Dermis microvascular lymphatic vessel endothelial cell (primary cell): ENCODE measurements at regions not wholly inside any gene's neighbourhood (a gene's known extent, or its start where the extent isn't known, plus 50 kb on each side); places are given as distances from the start of the nearest gene placed in this dataset.
"Not testable (repeated sequence)": the region's sequence is repeated elsewhere in the genome, so short reads cannot be mapped to it uniquely, and the experiment has no call there.

Source experiments
- DNase-seq, 2 donors: peaks; one replicate each; pipeline versions ENCODE4 v3.0.0 to v3.0.0-alpha.2; 2010; ENCODE audit warnings: low read depth in 2 of 2

GRCh38 chr10:2201534-2202099 lies 464.3 kb upstream of the ADARB2 start:
- no peak for DNase-seq

GRCh38 chr10:2197663-2198062 lies 460.3 kb upstream of the ADARB2 start:
- no peak for DNase-seq

- no peak for DNase-seq
Measured at GRCh38 chr10:2196272-2196671, 458.9 kb upstream of the ADARB2 start.

DNA sequence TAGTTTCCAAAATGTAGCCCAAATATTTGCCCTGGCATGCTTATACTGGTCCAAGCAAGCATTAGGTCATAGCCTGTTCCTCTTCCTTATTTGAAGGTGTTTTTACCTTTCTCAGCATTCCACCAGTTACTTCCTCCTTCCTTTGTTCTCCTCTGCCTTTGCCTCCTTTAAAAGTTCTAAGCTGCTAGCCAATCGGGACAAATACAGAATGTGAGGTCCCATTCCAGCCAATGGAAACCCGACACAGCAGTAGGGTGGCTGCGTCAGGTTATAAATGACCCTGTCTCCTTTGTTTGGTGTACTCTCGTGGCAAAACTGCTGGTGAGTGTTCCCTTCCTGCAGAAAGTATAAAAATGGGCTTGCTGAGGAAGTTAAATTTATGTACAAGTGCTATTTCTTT lies 452.0 kb upstream of the ADARB2 start:
- DNase-seq = not testable (repeated sequence)

GRCh38 chr10:2188371-2188770 lies 451.0 kb upstream of the ADARB2 start:
- DNase-seq = no peak

- no peak for DNase-seq
Measured at GRCh38 chr10:2173327-2173726, 436.0 kb upstream of the ADARB2 start.

DNA sequence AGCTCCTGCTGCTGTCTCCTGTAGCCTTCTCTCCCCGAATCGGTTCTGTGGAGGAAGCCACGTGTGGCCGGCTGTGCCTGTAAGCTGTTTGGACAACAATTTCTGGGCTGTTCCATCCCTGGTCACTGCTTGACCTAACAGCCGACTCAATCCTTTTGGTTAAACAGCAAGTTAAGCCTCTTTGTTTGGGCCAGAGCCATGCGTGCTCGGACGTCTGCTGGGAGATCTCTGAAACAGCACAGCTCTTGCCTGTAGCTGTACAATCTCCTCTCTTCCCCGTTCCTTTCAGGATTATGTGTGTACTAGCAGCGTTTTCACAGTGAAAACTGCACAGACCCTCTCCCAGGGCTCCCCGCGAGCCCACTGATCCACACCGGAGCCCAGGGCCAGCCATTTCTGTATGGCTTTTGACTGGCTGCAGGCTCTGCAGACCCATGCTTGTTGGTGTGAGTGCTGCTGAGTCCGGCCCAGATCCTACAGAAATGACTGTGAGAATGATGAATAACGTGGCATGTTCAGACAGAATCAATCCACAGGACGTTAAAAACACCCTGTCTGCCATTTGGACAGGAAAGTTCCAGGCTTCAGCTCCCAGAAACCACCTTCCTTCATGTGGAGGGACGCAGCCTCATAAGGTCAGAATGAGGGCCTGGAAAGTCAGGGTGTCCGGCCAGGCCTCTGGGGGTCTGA lies 428.6 kb upstream of the ADARB2 start:
- no peak for DNase-seq

DNA sequence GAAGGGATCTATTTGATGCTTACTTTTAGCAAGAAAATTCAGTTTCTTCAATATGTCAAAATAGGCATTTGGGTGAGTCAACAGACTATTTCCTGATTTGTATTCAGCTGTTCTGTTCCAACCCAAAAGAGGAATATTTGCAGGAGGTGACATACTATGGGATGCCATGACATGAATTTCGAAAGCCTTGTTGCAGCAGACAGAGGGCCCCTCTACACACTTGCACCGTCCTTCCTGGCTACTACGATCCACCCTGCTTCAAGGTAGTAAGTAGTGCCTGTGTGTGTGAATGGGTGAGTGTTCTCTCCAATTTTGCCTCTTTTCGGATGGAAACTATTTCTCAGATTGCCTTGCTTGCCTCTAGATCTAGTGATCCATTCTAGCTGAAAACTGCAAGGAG lies 413.0 kb upstream of the ADARB2 start:
- no peak for DNase-seq

DNA sequence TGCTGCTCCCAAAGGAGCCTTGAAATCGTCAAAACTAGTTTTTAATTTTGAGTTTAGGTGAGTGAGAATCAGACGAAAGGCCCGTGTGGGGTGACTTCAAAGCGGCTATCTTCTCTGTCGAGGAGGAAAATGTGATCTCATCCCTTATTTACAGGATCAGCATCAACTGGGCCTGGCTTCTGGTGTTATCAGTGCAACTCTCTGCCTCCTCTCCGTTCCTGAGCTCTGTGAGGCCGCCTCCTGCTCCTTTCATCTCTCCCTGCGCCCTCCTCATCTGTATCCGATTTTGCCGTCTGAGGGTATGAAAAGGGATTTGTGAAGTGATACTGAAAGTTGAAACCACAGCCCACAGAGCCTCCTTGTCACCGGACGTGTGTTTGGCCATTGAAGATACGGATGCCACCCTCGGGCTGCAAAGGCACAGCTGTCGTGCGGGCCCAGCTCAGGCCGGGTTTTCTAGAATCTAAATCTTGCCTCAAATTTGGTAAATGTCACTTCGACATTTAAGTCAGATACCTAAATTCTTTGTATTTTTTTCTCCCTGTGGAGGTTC lies 408.7 kb upstream of the ADARB2 start:
- DNase-seq = no peak

GRCh38 chr10:2145491-2145890 lies 408.2 kb upstream of the ADARB2 start:
- DNase-seq = no peak

GRCh38 chr10:2144584-2144983 lies 407.3 kb upstream of the ADARB2 start:
- no peak for DNase-seq

DNA sequence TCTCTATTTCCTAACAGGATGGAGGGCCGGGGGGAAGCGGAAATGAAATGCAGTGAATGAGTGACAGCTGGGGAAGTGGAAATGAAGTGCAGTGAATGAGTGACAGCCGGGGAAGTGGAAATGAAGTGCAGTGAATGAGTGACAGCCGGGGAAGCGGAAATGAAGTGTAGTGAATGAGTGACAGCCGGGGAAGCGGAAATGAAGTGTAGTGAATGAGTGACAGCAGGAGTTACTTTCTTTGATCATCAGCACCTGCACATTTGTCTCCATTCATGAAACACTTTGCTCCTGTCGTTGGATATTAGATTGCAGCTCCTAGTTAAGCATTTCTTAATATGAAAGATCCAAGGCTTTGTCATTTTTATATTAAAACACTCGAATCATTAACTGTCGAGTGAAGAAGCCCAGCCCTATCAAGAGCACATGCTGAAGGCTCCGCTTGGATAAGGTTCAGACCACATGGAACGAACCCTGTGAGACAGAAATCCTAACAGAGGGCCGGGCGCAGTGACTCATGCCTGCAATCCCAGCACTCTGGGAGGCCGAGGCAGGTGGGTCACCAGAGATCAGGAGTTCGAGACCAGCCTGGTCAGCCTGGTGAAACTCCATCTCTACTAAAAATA lies 406.0 kb upstream of the ADARB2 start:
- DNase-seq = no peak

- DNase-seq = no peak
Measured at GRCh38 chr10:2139746-2140145, 402.4 kb upstream of the ADARB2 start.

GRCh38 chr10:2137549-2138174 lies 400.3 kb upstream of the ADARB2 start:
- DNase-seq = no peak

DNA sequence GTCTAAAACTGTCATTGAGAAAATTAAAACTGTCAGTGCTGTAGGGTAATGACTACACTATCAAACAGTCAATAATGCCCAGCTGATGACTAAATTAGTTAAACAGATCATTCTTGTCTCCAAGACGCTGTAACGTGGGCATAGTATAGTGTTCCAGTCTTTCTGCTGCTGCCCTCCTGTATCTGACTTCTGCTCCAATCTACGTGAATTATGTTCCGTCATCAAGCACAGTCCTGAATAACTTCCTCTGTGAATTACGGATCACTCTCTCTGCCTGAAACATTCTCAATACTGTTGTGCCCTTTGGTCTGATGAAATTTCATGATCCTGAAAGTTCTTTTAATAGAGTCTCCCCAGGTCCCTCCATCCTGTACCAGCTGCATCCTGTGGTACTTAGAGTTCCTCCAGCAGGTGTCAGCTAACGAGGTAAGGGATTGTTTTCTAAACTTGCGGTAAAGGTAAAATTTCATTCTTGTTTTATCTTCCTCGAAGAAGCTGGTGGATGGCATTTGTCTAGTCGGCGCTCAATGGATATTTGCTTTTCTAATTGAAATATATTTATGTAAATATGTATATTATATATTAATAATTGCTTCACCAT lies 393.5 kb upstream of the ADARB2 start:
- DNase-seq = no peak

DNA sequence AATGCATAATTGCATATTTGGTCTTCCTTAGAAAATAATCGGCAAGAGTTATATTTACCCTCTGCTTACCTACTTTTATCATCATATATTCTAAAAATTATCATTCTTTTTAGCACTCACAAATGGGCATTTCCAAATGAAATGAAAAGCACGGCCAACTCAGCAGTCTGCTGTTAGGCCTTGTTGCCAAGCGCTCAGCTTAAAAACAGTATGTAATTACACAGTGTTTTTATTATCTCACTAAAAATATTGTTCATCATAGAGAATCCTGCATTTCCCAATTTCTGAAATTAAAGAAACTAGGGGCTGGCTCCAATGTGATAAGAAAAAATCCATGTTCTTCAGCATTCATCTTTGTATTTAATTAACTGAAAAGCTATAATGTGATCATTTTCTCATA lies 391.7 kb upstream of the ADARB2 start:
- no peak for DNase-seq

DNA sequence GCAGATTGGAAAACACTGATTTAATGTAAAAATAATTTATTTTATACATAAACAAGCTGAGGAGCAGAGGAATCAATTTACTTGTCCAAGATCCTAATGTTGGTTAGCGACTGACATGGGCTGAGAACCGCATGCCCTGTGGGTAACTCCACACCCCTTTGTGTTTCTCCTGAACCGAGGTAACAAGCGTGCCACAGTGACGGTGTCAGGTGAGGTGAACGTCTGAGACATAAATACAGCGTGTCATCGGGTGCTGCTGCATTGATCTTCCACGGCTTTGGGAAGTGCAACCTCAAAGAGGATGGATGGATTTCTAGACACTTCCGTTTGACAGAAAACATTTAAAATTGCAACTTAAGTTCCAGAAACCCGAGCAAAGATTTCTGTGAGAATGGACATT lies 386.8 kb upstream of the ADARB2 start:
- DNase-seq = no peak

GRCh38 chr10:2122431-2123124 lies 385.3 kb upstream of the ADARB2 start:
- no peak for DNase-seq

DNA sequence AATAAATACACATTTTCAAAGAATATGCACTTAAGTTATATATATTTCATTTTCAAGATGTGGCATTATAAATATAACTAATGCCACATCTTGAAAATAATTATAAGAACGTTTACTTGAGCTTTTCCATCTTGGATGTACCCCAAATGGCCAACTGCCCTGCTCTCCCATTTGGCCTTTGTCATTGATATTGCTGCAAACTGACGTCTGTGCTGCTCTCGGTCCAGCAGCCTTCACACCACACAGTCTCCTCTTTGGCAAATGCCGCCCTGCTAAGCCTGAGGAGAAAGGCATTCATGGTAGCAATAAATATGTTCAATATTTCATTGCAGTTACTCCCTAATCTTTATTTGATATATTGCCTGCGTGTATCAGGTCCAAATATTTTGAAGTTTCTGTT lies 384.6 kb upstream of the ADARB2 start:
- DNase-seq = no peak

DNA sequence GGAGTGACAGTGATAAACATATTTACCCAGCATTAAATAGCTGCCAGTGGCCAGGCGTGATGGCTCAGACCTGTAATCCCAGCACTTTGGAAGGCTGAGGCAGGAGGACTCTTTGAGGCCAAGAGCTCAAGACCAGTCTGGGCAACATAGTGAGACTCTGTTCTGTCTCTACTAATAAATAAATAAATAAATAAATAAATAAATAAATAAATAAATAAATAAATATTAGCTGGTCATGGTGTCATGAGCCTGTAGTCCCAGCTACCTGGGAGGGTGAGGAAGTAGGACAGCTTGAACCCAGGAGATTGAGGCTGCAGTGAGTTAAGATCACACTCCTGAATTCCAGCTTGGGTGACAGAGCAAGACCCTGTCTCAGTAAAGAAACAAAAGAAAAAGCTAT lies 384.0 kb upstream of the ADARB2 start:
- DNase-seq = no peak

GRCh38 chr10:2120746-2121145 lies 383.4 kb upstream of the ADARB2 start:
- DNase-seq = no peak

DNA sequence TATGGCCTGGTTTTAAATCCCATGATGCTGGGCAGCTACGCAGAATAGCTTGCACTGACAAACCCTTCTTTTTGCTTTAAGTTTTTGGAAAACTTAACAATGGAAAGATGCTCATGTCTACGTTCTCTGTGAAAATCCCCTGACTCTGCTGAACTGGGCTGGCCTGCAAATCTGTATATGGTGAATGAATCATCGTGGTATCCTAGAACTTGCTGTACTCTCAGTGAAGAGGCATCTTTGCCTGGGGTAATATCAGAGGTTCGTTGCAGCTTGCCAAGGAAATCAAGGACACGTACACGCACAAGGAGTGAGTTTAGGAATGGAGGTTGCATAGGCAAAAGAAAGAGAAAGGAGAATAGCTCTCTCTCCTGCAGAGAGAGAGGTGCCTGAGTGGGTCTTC lies 382.0 kb upstream of the ADARB2 start:
- no peak for DNase-seq
